ENCODE measurements at regions not wholly inside any gene's neighbourhood (a gene's known extent, or its start where the extent isn't known, plus 50 kb on each side); places are given as distances from the start of the nearest gene placed in this dataset.

DNA sequence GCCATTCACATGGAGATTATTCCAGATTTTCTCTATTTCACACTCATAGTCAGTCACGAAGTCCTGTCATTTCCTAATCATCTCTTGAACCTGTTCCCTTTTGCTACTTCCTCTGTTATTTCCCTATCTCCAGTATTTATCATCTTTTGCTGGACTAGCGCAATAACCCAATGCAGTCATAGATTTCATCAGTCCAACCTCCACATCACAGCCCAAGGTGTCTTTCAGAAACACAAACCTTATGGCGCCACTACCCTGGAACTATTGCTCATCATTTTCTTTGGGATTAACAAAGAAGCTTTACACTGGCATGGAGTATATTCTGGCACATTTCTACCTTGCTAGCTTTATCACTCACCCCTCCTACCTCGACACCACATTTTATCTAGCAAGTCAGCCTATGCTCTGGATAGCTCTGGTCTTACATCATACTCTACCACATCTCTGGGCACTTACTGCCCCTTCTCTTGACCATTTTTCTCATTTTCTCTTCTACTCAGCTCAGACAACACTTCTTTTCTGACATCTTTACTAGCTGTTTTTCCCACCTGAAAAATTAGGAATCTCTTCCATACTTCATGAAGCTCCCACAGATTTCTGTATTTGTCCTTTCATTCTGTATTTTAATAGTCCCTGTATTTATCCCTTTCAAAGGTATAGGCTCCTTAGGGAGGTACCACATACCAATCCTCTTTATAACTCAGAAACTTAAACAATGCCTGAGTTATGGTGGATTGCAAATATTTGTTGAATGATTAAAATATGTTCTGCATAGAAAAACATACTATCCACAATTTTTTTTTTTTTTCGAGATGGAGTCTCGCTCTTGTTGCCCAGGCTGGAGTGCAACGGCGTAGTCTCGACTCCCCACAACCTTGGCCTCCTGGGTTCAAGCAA is 534.7 kb downstream of the KLF12 start:
- Histone ChIP-seq H3K4me3 (ENCODE audit: low read depth in 1 of 2, low read length in 2 of 2) (no peak overlapping the region), H3K36me3 (ENCODE audit: insufficient read depth, low read length) (no peaks in the 10 kb centered on the region), H3K27me3 (ENCODE audit: control insufficient read depth in 1 of 2, insufficient read depth in 2 of 2, low read length in 2 of 2) (no peaks in the 10 kb centered on the region), H3K9ac (ENCODE audit: low read length) (no peak overlapping the region), H3K9me3 (ENCODE audit: low read length) (no peaks in the 10 kb centered on the region), H3K27ac (ENCODE audit: low read depth, low read length) (no peak overlapping the region), H3K4me1 (ENCODE audit: insufficient read depth, low read length) (no peaks in the 10 kb centered on the region)

DNA sequence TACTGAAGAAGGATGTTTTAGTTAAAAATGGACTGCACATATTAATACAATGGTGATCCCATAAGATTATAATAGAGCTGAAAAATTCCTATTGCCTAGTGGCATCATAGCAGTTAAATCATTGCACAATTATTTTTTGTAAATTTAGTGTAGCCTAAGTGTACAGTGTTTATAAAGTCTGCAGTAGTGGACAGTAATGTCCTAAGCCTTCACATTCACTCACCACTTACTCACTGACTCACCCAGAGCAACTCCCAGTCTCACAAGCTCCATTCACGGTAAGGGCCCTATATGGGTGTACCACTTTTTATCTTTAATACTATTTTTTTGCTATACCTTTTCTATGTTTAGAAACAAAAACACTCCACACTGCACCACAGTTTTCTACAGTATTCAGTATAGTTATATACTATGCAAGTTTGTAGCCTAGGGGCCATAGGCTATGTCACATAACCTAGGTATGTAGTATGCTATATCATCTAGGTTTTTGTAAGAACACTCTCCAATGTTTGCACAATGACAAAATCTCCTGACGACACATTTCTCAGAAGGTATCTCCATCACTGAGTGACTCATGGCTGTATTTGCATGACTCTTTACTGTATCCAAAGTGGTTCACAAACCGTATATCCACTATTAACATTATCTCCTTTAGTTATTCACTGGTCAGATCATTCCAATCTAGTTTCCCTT is 536.0 kb downstream of the KLF12 start:
- Histone ChIP-seq H3K27me3 (ENCODE audit: control insufficient read depth in 1 of 2, insufficient read depth in 2 of 2, low read length in 2 of 2) (no peaks in the 10 kb centered on the region), H3K9ac (ENCODE audit: low read length) (no peak overlapping the region), H3K9me3 (ENCODE audit: low read length) (no peaks in the 10 kb centered on the region), H3K4me1 (ENCODE audit: insufficient read depth, low read length) (no peaks in the 10 kb centered on the region), H3K36me3 (ENCODE audit: insufficient read depth, low read length) (no peaks in the 10 kb centered on the region), H3K27ac (ENCODE audit: low read depth, low read length) (no peak overlapping the region), H3K4me3 (ENCODE audit: low read depth in 1 of 2, low read length in 2 of 2) (no peak overlapping the region)

DNA sequence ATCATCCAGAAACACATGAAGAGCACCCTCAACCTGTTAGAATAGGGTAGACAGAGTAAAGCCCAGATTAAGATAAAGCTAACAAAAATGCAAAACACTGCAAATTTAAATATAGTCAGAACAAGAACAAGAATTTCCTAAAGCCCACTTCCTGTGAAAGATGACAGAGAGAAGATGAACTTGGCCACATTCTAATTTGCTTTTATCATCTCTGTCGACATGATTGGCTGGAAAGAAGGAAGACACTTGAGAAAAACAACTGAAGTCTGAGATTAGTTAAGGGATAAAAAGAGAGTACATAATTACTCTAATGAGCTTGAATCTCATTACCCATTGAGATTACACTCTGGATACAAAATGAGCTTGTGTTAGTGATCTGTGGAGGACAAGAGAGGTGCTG is 537.6 kb downstream of the KLF5 start:
- Histone ChIP-seq H3K27me3 (ENCODE audit: control insufficient read depth in 1 of 2, insufficient read depth in 2 of 2, low read length in 2 of 2) (no peaks in the 10 kb centered on the region), H3K36me3 (ENCODE audit: insufficient read depth, low read length) (no peaks in the 10 kb centered on the region), H3K9ac (ENCODE audit: low read length) (no peak overlapping the region), H3K4me1 (ENCODE audit: insufficient read depth, low read length) (no peaks in the 10 kb centered on the region), H3K27ac (ENCODE audit: low read depth, low read length) (no peak overlapping the region), H3K4me3 (ENCODE audit: low read depth in 1 of 2, low read length in 2 of 2) (no peak overlapping the region), H3K9me3 (ENCODE audit: low read length) (no peaks in the 10 kb centered on the region)

DNA sequence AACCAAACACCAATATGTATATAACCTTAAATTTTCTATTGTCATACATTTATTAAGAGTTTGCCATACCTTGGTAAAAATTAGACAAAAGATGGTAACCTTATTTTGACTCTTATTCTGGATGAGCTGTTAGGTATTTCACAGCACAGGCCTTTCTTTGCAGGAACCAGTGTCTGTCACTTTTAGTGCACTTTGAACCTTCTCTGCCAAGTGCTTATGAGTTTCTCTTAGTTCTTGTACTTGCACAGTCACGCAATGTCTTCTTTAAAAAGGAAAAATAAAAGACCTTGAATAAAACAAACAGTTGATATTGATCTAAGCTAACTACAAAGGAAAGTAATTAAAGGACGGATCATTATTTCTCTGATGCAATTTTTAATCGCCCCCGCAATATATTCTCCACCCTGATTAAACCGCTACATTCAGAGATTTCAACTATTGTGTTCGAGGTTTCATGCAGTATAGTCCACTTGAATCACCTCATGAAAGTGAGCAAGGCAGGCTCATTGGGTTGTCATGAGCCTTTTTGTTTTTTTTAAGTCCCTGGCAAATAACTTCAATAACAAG is 534.5 kb downstream of the KLF5 start:
- Histone ChIP-seq H3K9me3 (ENCODE audit: low read length) (no peaks in the 10 kb centered on the region), H3K4me3 (ENCODE audit: low read depth in 1 of 2, low read length in 2 of 2) (no peak overlapping the region), H3K27me3 (ENCODE audit: control insufficient read depth in 1 of 2, insufficient read depth in 2 of 2, low read length in 2 of 2) (no peaks in the 10 kb centered on the region), H3K9ac (ENCODE audit: low read length) (no peak overlapping the region), H3K36me3 (ENCODE audit: insufficient read depth, low read length) (no peaks in the 10 kb centered on the region), H3K27ac (ENCODE audit: low read depth, low read length) (no peak overlapping the region), H3K4me1 (ENCODE audit: insufficient read depth, low read length) (no peaks in the 10 kb centered on the region)

DNA sequence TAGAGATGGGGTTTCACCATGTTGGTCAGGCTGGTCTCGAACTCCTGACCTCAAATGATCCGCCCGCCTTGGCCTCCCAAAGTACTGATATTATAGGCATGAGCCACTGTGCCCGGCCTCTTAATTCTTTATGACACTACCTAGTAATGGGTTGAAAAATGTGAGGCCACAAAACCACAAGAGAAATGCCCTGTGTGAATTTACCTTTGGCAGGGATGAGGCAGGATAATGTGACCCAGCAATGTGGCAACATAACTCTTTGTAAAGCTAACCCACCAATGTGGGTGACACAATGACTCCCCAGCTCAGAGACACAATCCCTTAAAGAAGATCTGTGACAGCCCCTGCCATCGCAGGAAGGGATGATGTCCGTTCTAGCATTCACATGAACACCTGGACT is 533.1 kb downstream of the KLF5 start:
- H3K4me1 ChIP-seq (ENCODE audit: insufficient read depth, low read length) = no peaks in the 10 kb centered on the region
- H3K36me3 ChIP-seq (ENCODE audit: insufficient read depth, low read length) = no peaks in the 10 kb centered on the region
- no peak overlapping the region for H3K27ac ChIP-seq (ENCODE audit: low read depth, low read length)
- no peak overlapping the region for H3K9ac ChIP-seq (ENCODE audit: low read length)
- no peaks in the 10 kb centered on the region for H3K27me3 ChIP-seq (ENCODE audit: control insufficient read depth in 1 of 2, insufficient read depth in 2 of 2, low read length in 2 of 2)
- H3K9me3 ChIP-seq (ENCODE audit: low read length) = no peaks in the 10 kb centered on the region
- no peak overlapping the region for H3K4me3 ChIP-seq (ENCODE audit: low read depth in 1 of 2, low read length in 2 of 2)

DNA sequence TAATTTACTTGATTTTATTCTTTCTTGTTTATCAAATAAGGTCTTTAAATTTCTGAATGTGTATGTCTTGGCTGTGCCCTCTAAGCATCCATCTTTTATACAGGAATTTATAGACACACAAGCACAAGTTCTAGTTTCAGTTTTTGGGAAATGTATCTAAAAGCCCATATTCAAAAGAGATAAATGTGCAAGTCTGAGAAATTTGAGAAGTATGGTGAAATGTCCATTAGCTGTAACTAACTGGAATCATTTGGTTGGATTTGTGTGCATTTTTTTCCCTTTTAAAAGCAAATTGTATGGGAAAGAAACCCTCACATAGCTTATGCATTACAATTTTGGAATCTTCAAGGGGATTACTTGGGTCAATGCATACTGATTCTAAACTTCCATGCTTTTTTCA is 532.0 kb downstream of the KLF5 start:
- no peak overlapping the region for H3K9ac ChIP-seq (ENCODE audit: low read length)
- H3K4me1 ChIP-seq (ENCODE audit: insufficient read depth, low read length) = no peaks in the 10 kb centered on the region
- H3K27ac ChIP-seq (ENCODE audit: low read depth, low read length) = no peak overlapping the region
- no peaks in the 10 kb centered on the region for H3K36me3 ChIP-seq (ENCODE audit: insufficient read depth, low read length)
- no peaks in the 10 kb centered on the region for H3K9me3 ChIP-seq (ENCODE audit: low read length)
- H3K4me3 ChIP-seq (ENCODE audit: low read depth in 1 of 2, low read length in 2 of 2) = no peak overlapping the region
- H3K27me3 ChIP-seq (ENCODE audit: control insufficient read depth in 1 of 2, insufficient read depth in 2 of 2, low read length in 2 of 2) = no peaks in the 10 kb centered on the region

DNA sequence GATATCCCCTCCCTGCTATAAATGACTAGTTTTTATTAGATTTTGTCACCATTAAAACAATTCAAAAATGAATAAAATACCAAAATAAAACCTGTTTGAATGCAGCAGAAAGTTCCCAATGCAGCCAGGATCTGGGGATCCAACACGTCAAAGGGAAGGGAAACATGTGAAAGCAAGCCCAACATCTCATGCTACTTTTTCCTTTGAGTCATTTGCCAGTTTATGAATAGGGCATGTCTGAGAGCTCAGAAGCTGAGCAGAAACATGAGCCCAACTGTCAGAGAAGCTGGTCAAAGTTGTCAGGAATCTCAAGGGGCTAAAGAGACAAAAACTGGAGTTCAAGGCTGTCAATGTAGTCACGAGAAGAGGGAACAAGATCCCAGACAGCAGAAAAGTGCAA is 526.4 kb downstream of the KLF5 start:
- Histone ChIP-seq H3K27ac (ENCODE audit: low read depth, low read length) (no peak overlapping the region), H3K9ac (ENCODE audit: low read length) (no peak overlapping the region), H3K9me3 (ENCODE audit: low read length) (no peaks in the 10 kb centered on the region), H3K4me1 (ENCODE audit: insufficient read depth, low read length) (no peaks in the 10 kb centered on the region), H3K27me3 (ENCODE audit: control insufficient read depth in 1 of 2, insufficient read depth in 2 of 2, low read length in 2 of 2) (no peaks in the 10 kb centered on the region), H3K4me3 (ENCODE audit: low read depth in 1 of 2, low read length in 2 of 2) (no peak overlapping the region), H3K36me3 (ENCODE audit: insufficient read depth, low read length) (no peaks in the 10 kb centered on the region)

DNA sequence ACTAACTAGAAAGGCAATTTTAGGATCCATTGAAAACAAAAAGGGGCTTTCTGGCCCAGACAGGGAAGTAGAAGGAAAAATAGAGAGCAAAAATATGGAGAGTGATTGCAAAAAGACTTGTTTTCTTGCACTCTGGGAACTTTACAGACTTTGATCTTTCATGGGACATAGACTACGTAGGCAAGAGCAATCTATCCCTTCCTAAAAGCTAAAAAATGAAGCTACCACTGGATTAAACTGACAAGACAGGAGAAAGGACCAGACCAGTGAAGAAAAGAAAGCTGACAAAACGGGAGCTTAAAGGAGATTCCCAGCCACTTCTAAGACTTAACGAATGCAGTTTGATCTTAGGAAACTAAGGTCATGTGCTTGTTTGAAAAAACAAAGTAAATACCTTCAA is 524.5 kb downstream of the KLF5 start:
- Histone ChIP-seq H3K27ac (ENCODE audit: low read depth, low read length) (no peak overlapping the region), H3K36me3 (ENCODE audit: insufficient read depth, low read length) (no peaks in the 10 kb centered on the region), H3K9ac (ENCODE audit: low read length) (no peak overlapping the region)

DNA sequence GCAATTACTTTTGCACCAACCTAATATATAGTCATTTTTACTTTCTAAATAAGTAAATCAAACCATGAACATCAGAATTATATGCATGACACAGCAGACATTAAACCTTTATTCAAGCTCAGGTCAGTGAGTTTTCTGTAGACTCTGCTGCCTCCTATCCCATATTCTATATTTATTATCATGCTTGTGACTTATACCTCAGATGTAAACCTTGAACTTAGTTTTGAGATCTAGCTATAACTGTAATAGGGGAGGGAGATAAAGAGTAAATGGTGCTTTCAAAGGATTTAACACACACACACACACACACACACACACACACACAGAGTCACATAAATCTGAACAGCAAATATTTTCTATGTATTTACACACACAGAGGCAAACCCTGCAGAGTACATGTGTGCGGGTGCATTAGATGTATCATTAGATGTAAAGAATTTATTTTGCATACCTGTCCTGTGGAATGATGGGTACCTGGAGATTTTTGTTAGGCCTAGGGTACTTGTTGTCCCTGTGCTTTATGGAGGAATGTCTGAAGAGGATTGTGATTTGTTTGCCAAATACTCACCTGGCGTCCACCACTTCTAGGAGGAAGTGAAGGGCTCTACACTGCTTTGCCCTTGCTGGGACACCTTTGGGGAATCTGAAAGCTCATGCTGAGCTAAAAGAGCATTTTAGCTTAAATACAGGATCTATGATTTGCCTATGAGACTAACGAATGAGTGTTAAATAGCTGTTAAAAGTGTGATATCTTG is 521.9 kb downstream of the KLF5 start:
- no peaks in the 10 kb centered on the region for H3K9me3 ChIP-seq (ENCODE audit: low read length)
- no peak overlapping the region for H3K27ac ChIP-seq (ENCODE audit: low read depth, low read length)
- H3K9ac ChIP-seq (ENCODE audit: low read length) = no peak overlapping the region

More for the DNA sequence above, 524.5 kb downstream of the KLF5 start:
- H3K27me3 ChIP-seq (ENCODE audit: control insufficient read depth in 1 of 2, insufficient read depth in 2 of 2, low read length in 2 of 2) = no peaks in the 10 kb centered on the region
- H3K9me3 ChIP-seq (ENCODE audit: low read length) = no peaks in the 10 kb centered on the region
- H3K4me1 ChIP-seq (ENCODE audit: insufficient read depth, low read length) = no peaks in the 10 kb centered on the region
- H3K4me3 ChIP-seq (ENCODE audit: low read depth in 1 of 2, low read length in 2 of 2) = no peak overlapping the region

DNA sequence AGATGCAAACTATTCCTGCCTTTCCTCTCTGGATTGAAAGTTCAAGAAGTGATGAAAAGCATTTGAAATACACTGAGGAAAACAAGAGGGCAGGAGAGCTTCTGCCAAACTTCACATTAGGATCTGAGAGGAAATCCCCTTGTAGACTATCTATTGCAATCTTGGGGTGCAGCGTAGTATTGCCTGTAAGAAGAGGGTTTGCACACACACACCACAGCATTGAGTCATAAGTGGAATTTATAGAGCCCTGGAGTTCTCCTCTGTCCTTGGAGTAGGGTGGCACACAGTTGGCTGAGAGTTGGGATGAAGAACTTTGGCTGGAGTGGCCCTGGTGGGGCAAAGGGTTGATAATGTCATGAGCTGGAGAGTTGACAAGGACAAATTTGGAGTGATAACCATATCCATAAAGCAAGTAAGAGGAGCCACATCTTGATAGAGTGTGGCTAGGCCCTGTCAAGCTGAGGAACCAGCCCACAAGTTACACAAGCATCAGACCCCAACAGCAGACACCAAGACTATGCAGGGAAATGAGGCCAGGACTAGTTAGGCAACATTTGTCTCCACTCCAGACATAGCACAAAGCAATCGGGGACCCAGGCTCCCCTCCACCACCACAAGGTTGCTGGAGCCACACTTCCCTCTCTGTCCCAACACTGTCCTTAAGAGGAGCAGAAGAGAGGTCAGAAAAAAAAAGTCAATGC is 520.9 kb downstream of the KLF5 start:
- Histone ChIP-seq H3K27me3 (ENCODE audit: control insufficient read depth in 1 of 2, insufficient read depth in 2 of 2, low read length in 2 of 2) (no peaks in the 10 kb centered on the region), H3K36me3 (ENCODE audit: insufficient read depth, low read length) (no peaks in the 10 kb centered on the region), H3K27ac (ENCODE audit: low read depth, low read length) (no peak overlapping the region), H3K9ac (ENCODE audit: low read length) (no peak overlapping the region), H3K4me3 (ENCODE audit: low read depth in 1 of 2, low read length in 2 of 2) (no peak overlapping the region), H3K4me1 (ENCODE audit: insufficient read depth, low read length) (no peaks in the 10 kb centered on the region), H3K9me3 (ENCODE audit: low read length) (no peaks in the 10 kb centered on the region)

More for the DNA sequence above, 521.9 kb downstream of the KLF5 start:
- Histone ChIP-seq H3K27me3 (ENCODE audit: control insufficient read depth in 1 of 2, insufficient read depth in 2 of 2, low read length in 2 of 2) (no peaks in the 10 kb centered on the region), H3K4me1 (ENCODE audit: insufficient read depth, low read length) (no peaks in the 10 kb centered on the region), H3K36me3 (ENCODE audit: insufficient read depth, low read length) (no peaks in the 10 kb centered on the region), H3K4me3 (ENCODE audit: low read depth in 1 of 2, low read length in 2 of 2) (no peak overlapping the region)

Data from muscle layer of colon (tissue), 2 donors.